ENCODE measurements at regions not wholly inside any gene's neighbourhood (a gene's known extent, or its start where the extent isn't known, plus 50 kb on each side); places are given as distances from the start of the nearest gene placed in this dataset.
A peak's percentile ranks its signal among the peaks of the same experiment; 100 is the strongest.
"Not testable (repeated sequence)": the region's sequence is repeated elsewhere in the genome, so short reads cannot be mapped to it uniquely, and the experiment has no call there.

DNA sequence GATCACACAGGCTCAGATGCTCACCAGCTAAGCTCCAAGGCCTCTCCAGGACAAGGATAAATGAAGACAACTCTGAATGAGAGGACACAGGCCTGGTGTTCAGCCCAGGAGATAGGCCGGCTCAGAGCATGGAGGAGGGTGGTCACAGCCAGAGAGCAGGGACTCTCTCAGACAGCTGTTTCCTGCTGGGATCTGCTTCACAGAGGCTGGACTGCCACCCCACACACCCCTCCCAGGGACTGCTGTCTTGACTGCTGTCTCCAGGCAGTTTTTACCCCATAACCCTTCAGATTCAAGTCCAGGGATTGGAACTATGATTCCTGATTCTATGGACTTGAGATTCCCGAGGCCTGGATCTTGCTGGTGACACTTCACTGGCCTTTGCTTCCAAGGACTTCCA is 89.0 kb downstream of the SMIM20 start:
- H3K27ac ChIP-seq (ENCODE audit: low read depth, low read length): no peak overlapping the region
- no peak overlapping the region for H3K4me3 ChIP-seq (ENCODE audit: low read depth, low read length)
- H3K36me3 ChIP-seq (ENCODE audit: insufficient read depth, low read length): no peaks in the 10 kb centered on the region
- 0 out of 2 replicates have a peak, but pooled peaks cover 3% of the 10 kb centered on the region for H3K27me3 ChIP-seq (ENCODE audit: insufficient read depth, low read length)
- H2AFZ ChIP-seq (ENCODE audit: low read length, unreplicated experiment): no peak overlapping the region
- H3K79me2 ChIP-seq (ENCODE audit: control insufficient read depth, insufficient read depth, low read length, unreplicated experiment): no peaks in the 10 kb centered on the region
- peaks cover 13% of the 10 kb centered on the region for H3K4me1 ChIP-seq (ENCODE audit: control insufficient read depth, insufficient read depth, low read length, unreplicated experiment)

DNA sequence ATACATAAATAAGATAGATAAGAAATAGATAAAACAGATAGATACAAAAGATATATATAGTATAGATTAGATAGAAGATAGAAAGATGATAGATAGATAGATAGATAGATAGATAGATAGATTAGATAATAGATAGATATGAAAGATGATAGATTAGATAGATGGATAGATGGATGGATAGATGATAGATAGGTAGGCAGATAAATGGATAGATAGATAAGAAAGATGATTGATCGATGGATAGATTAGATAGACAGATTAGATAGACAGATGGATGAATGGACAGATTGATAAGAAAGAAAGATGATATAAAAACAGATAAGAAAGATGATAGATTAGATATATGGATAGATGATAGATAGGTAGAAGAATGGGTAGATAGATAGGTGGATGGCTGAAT is 90.3 kb downstream of the SMIM20 start:
- no peak overlapping the region for H3K4me3 ChIP-seq (ENCODE audit: low read depth, low read length)
- 0 out of 2 replicates have a peak, but pooled peaks cover 3% of the 10 kb centered on the region for H3K27me3 ChIP-seq (ENCODE audit: insufficient read depth, low read length)
- H2AFZ ChIP-seq (ENCODE audit: low read length, unreplicated experiment): no peak overlapping the region
- H3K79me2 ChIP-seq (ENCODE audit: control insufficient read depth, insufficient read depth, low read length, unreplicated experiment): no peaks in the 10 kb centered on the region
- H3K36me3 ChIP-seq (ENCODE audit: insufficient read depth, low read length): no peaks in the 10 kb centered on the region
- peaks cover 13% of the 10 kb centered on the region for H3K4me1 ChIP-seq (ENCODE audit: control insufficient read depth, insufficient read depth, low read length, unreplicated experiment)
- no peak overlapping the region for H3K27ac ChIP-seq (ENCODE audit: low read depth, low read length)

DNA sequence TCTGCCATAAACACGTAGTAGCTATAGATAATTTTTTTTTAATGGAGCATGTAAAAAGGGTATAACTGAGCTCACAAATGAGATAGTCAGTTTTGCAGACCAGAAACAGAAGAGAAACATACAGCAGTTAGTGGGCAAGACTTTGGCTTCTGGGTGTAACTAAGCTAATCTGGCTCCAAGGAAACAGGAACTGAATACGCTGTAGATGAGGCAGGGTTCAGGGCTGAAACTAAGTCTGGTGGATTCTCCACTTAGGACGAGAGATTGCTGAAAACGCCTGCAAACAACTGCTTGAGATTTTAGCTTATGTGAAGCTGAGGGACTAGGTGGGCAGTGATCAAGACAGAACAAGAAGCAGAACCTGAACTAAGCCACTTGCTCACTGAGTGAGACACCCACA is 91.7 kb downstream of the SMIM20 start:
- H2AFZ ChIP-seq (ENCODE audit: low read length, unreplicated experiment): no peak overlapping the region

DNA sequence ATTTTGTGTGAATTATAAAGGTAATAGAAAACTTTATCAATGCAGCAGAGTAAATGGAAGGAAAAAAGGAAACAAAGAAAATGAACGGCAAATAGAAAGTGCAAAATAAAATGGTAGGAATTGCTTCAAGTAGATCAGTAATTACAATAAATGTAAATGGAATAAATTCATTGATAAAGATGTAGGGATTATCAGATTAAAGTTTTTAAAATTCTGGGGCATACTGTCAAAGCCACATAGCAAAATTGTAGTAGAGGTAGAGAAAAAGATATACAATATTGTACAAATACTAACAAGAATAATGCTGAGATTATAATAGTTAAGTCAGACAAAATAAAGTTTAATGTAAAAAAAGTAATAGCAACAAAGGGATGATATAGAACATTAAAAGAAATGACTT is 94.7 kb downstream of the SMIM20 start:
- Histone ChIP-seq H3K27ac (ENCODE audit: low read depth, low read length) (no peak overlapping the region), H3K79me2 (ENCODE audit: control insufficient read depth, insufficient read depth, low read length, unreplicated experiment) (no peaks in the 10 kb centered on the region), H2AFZ (ENCODE audit: low read length, unreplicated experiment) (no peak overlapping the region), H3K4me1 (ENCODE audit: control insufficient read depth, insufficient read depth, low read length, unreplicated experiment) (no peaks in the 10 kb centered on the region), H3K36me3 (ENCODE audit: insufficient read depth, low read length) (no peaks in the 10 kb centered on the region), H3K27me3 (ENCODE audit: insufficient read depth, low read length) (peaks cover 8% of the 10 kb centered on the region; the same call in 1 of the 2 replicates), H3K4me3 (ENCODE audit: low read depth, low read length) (no peak overlapping the region)

More for the DNA sequence above, 91.7 kb downstream of the SMIM20 start:
- no peaks in the 10 kb centered on the region for H3K79me2 ChIP-seq (ENCODE audit: control insufficient read depth, insufficient read depth, low read length, unreplicated experiment)
- H3K27me3 ChIP-seq (ENCODE audit: insufficient read depth, low read length): 0 out of 2 replicates have a peak, but pooled peaks cover 3% of the 10 kb centered on the region
- peaks cover 2% of the 10 kb centered on the region for H3K4me1 ChIP-seq (ENCODE audit: control insufficient read depth, insufficient read depth, low read length, unreplicated experiment)
- no peaks in the 10 kb centered on the region for H3K36me3 ChIP-seq (ENCODE audit: insufficient read depth, low read length)
- no peak overlapping the region for H3K27ac ChIP-seq (ENCODE audit: low read depth, low read length)
- no peak overlapping the region for H3K4me3 ChIP-seq (ENCODE audit: low read depth, low read length)

DNA sequence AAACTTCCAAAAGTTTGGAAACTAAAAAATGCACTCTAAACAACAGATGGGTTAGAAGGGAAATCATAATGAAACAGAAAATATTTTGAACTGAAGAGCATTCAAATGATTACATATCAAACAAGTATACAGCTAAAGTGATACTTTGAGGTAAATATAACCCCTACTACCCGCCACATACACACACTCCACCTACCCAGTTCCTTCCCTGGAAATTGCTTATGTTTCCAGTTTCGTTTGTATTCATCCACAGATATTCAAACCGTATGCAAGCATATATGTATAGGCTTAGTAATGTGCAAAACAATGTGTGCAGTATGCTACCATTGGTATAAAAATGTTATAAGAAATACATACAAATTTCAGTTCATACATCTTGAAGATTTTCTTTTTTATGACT is 95.5 kb downstream of the SMIM20 start:
- Histone ChIP-seq H3K27ac (ENCODE audit: low read depth, low read length) (no peak overlapping the region), H3K4me1 (ENCODE audit: control insufficient read depth, insufficient read depth, low read length, unreplicated experiment) (peaks cover 5% of the 10 kb centered on the region), H3K4me3 (ENCODE audit: low read depth, low read length) (no peak overlapping the region), H2AFZ (ENCODE audit: low read length, unreplicated experiment) (no peak overlapping the region), H3K79me2 (ENCODE audit: control insufficient read depth, insufficient read depth, low read length, unreplicated experiment) (no peaks in the 10 kb centered on the region), H3K36me3 (ENCODE audit: insufficient read depth, low read length) (no peaks in the 10 kb centered on the region), H3K27me3 (ENCODE audit: insufficient read depth, low read length) (peaks cover 8% of the 10 kb centered on the region; the same call in 1 of the 2 replicates)

DNA sequence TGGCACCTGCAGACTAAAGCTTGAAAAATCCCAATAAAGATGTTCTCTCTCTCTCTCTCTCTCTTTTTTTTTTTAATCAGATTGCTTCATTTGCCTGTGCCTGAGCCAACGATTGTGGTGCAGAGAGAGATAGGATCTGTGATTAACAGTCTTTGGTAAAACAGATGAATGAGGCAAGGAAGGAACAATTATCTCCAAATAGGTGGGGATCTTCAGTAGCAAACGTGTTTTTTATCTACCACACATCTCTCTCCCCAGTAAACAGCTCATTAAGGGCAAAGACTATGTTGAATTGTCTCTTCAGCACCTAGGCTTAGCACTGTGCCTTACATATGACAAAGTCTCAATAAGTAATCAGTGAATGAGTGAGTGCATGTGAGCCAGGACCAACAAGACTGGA is 96.3 kb downstream of the SMIM20 start:
- no peaks in the 10 kb centered on the region for H3K36me3 ChIP-seq (ENCODE audit: insufficient read depth, low read length)
- no peak overlapping the region for H3K4me3 ChIP-seq (ENCODE audit: low read depth, low read length)
- H3K27ac ChIP-seq (ENCODE audit: low read depth, low read length): no peak overlapping the region
- H3K27me3 ChIP-seq (ENCODE audit: insufficient read depth, low read length): peaks cover 5% of the 10 kb centered on the region; the same call in 1 of the 2 replicates
- H3K4me1 ChIP-seq (ENCODE audit: control insufficient read depth, insufficient read depth, low read length, unreplicated experiment): peaks cover 13% of the 10 kb centered on the region
- H2AFZ ChIP-seq (ENCODE audit: low read length, unreplicated experiment): no peak overlapping the region
- H3K79me2 ChIP-seq (ENCODE audit: control insufficient read depth, insufficient read depth, low read length, unreplicated experiment): no peaks in the 10 kb centered on the region

DNA sequence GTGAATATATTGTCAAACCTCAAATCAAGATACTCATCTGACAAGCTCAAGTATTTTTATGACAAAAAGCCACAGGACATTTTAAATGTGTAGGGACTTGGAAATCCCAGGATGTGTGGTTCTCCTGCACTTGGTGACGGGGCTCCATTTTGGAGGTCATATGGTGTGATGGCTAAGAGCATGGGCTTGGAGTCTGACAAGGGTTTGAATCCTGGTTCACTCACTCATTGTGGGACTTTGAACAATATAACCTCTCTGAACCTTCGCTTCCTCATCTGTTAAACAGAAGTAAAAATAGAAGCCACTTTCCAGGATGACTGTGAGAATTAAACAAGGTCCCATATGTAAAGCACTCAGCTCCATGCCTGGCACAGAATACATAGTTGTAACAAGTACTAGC is 99.6 kb downstream of the SMIM20 start:
- Histone ChIP-seq H2AFZ (ENCODE audit: low read length, unreplicated experiment) (no peak overlapping the region), H3K4me3 (ENCODE audit: low read depth, low read length) (no peak overlapping the region), H3K27ac (ENCODE audit: low read depth, low read length) (no peak overlapping the region)

DNA sequence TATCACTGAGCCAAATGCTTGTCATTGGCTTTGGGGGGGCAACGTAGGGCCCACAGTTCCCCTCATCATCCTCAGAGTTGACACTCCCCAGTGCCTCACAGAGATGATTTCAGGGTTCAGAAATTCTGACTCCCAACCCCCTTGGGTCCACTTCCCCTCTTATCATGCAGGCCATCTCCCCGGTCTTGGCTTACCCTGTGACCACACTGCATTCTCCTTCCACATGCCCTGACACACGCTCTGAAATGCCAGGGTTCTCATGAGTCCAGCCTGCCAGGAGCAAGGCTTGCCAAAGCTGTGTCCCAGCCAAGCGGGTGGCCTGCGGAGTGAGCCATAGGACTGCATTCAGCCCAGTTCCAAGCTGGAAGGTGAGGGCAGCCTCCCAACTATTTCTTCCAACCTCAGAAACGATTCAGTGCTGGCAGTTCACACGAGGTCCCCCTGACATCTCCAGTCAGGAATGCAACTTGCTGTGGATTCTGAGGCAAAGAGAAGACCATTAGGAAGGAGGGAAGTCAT is 101.2 kb downstream of the SMIM20 start:
- H3K4me1 ChIP-seq (ENCODE audit: control insufficient read depth, insufficient read depth, low read length, unreplicated experiment): peaks cover 30% of the 10 kb centered on the region
- no peaks in the 10 kb centered on the region for H3K36me3 ChIP-seq (ENCODE audit: insufficient read depth, low read length)
- H3K27ac ChIP-seq (ENCODE audit: low read depth, low read length): peak overlapping the region; percentile 82
- H3K27me3 ChIP-seq (ENCODE audit: insufficient read depth, low read length): peaks cover 5% of the 10 kb centered on the region; the same call in 1 of the 2 replicates
- no peaks in the 10 kb centered on the region for H3K79me2 ChIP-seq (ENCODE audit: control insufficient read depth, insufficient read depth, low read length, unreplicated experiment)
- H2AFZ ChIP-seq (ENCODE audit: low read length, unreplicated experiment): peak overlapping the region; percentile 5
- peak overlapping the region; percentile 38; the same call in 1 of the 2 replicates for H3K4me3 ChIP-seq (ENCODE audit: low read depth, low read length)

More for the DNA sequence above, 99.6 kb downstream of the SMIM20 start:
- Histone ChIP-seq H3K36me3 (ENCODE audit: insufficient read depth, low read length) (no peaks in the 10 kb centered on the region), H3K4me1 (ENCODE audit: control insufficient read depth, insufficient read depth, low read length, unreplicated experiment) (peaks cover 24% of the 10 kb centered on the region), H3K27me3 (ENCODE audit: insufficient read depth, low read length) (peaks cover 5% of the 10 kb centered on the region; the same call in 1 of the 2 replicates), H3K79me2 (ENCODE audit: control insufficient read depth, insufficient read depth, low read length, unreplicated experiment) (no peaks in the 10 kb centered on the region)

DNA sequence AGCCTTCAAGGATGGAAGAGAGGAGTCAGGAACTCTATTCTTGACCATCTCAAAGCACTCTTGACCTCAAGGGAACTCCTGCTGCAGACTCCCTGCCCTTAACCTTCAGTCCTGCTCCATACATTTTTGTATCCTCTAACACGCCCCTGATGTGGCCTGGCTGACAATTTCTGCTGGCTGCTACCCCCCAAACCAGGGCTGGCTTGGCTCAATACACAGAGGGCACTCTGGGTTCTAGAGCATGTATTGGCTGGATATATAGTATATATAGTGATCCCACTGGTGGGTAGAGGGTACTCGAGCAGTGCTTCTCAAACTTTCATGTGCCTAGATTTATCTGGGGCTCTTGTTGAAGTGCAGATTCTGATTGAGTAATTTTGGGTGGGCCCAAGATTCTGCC is 101.9 kb downstream of the SMIM20 start:
- Histone ChIP-seq H3K4me3 (ENCODE audit: low read depth, low read length) (no peak overlapping the region), H2AFZ (ENCODE audit: low read length, unreplicated experiment) (no peak overlapping the region), H3K79me2 (ENCODE audit: control insufficient read depth, insufficient read depth, low read length, unreplicated experiment) (no peaks in the 10 kb centered on the region), H3K36me3 (ENCODE audit: insufficient read depth, low read length) (no peaks in the 10 kb centered on the region), H3K4me1 (ENCODE audit: control insufficient read depth, insufficient read depth, low read length, unreplicated experiment) (peaks cover 36% of the 10 kb centered on the region), H3K27me3 (ENCODE audit: insufficient read depth, low read length) (peaks cover 5% of the 10 kb centered on the region; the same call in 1 of the 2 replicates), H3K27ac (ENCODE audit: low read depth, low read length) (peak overlapping the region; percentile 82)

DNA sequence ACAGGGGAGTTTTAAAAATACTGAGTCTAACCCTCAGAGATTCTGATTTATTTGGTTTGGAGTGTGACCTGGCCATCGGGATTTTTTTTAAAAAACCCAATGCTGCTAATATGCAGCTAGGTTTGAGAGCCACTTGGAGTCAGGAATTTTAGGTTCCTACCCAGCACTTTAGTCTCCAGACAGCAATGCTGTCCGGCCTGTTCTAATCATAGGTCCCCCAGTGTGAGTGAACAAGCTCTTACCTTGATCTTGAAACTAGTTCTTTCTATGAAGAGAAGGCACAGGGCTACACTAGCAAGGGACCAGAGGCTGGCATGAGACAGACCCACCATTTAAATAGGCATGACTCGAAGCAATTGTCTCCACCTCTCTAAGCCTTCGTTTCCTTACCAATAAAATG is 103.5 kb downstream of the SMIM20 start:
- Histone ChIP-seq H3K79me2 (ENCODE audit: control insufficient read depth, insufficient read depth, low read length, unreplicated experiment) (no peaks in the 10 kb centered on the region), H3K36me3 (ENCODE audit: insufficient read depth, low read length) (no peaks in the 10 kb centered on the region), H3K27ac (ENCODE audit: low read depth, low read length) (no peak overlapping the region), H3K27me3 (ENCODE audit: insufficient read depth, low read length) (no peaks in the 10 kb centered on the region), H3K4me1 (ENCODE audit: control insufficient read depth, insufficient read depth, low read length, unreplicated experiment) (peaks cover 52% of the 10 kb centered on the region), H2AFZ (ENCODE audit: low read length, unreplicated experiment) (no peak overlapping the region), H3K4me3 (ENCODE audit: low read depth, low read length) (no peak overlapping the region)

DNA sequence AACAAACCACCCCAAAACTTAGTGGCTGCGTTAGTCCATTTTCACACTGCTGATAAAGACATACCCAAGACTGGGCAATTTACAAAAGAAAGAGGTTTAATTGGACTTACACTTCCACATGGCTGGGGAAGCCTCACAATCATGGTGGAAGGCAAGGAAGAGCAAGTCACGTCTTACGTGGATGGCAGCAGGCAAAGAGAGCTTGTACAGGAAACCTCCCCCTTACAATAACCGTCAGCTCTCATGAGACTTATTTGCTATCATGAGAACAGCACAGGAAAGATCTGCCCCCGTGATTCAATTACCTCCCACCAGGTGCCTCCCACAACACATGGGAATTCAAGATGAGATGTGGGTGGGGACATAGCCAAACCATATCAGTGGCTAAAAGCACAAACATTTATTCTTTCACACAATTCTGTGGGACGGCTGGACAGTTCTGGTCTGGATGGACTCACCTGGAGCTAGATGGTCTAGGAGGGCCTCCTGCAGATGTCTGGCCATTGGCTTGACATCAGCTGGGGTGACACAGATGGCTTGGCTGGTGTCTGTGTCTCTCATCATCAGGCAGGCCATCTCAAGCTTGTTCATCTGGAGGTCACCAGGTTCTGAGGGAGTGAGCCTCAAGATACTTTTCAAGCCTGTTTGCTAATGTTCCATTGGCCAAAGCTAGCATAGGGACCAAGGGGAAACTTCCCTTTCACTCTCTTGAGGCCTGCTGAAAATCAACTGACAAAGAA is 104.1 kb downstream of the SMIM20 start:
- not testable (repeated sequence) for H2AFZ ChIP-seq (ENCODE audit: low read length, unreplicated experiment); H3K27me3 ChIP-seq (ENCODE audit: insufficient read depth, low read length); H3K36me3 ChIP-seq (ENCODE audit: insufficient read depth, low read length); H3K4me3 ChIP-seq (ENCODE audit: low read depth, low read length); H3K27ac ChIP-seq (ENCODE audit: low read depth, low read length); H3K79me2 ChIP-seq (ENCODE audit: control insufficient read depth, insufficient read depth, low read length, unreplicated experiment)
- H3K4me1 ChIP-seq (ENCODE audit: control insufficient read depth, insufficient read depth, low read length, unreplicated experiment): peaks cover 58% of the 10 kb centered on the region

Measured in ACC112 (cell line).